Hematopoietic multipotent progenitor cell (in vitro differentiated cells): ENCODE measurements at regions not wholly inside any gene's neighbourhood (a gene's known extent, or its start where the extent isn't known, plus 50 kb on each side); places are given as distances from the start of the nearest gene placed in this dataset.
"Not testable (repeated sequence)": the region's sequence is repeated elsewhere in the genome, so short reads cannot be mapped to it uniquely, and the experiment has no call there.

ENCODE experiments used
- DNase-seq, 3 donors: peaks; one replicate each; pipeline ENCODE4 v3.0.0-alpha.2; 2011 to 2015; ENCODE audit warnings: low read depth in 2 of 3, low spot score in 2 of 3

DNA sequence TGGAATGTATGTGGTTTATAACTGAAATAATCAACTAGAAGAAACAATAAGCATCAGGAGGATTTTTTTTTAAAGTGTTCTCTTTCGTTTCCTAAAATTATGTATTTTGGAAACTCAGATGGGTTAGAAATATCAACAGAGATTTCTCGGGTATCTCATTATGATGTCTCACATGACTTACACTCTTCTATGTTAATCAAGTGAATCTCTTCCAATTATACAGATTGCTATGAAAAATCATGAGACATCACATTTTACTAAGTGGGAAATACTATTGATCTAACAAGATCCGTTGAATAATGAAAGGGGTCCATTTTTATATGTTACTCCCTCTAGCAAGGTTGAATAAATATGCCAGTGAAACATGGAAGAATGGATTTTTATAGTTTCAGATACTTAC is 54.7 kb upstream of the NRIP1 start:
- no peak for DNase-seq

DNA sequence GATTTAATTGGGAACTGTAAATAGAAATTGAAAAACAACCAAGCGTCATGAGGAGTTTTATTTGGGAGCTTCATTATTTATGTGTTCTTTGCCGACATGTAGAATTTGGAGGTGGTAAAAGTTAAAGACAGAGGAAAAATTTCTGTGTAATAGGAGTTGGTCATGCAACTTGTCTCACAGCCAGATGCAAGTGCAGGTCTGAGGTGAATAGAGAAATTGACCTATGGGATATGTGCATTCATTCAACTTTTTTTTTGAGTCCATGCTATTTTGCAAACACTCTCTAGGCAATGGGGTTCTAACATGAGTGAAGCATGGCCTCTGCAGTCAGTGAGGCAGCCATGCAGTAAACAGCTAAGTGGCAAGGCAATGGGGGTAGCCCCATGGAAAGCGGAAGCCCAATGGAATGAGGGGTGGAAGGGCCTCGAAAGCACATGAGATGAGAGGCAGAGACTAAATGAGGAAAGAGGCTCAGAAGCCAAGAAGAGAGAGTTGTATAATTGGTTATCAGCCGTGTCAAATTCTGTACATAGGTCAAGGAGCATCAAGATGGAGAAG is 56.4 kb upstream of the NRIP1 start:
- no peak for DNase-seq

DNA sequence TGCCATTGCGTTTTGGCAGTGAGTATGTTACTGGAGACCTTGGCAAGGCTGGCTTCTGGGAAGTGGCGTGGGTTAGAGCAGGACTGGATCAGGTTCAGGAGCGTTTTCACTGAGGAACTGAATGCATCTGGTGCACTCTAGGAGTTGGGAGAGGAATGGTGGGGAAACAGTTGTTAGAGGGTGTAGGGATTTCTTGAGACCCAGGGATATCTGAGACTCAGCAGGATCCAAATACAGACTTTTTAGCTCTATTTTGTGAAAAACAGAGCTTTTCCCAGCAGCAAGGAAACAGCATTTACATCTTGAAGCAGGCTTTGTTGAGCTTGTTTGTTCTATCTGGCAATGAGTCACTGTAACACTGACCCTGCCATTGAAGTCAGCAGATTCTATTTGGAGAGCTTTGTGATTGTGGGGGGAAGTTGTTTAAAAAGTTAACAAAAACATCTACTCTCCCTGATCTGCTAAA is 56.9 kb upstream of the NRIP1 start:
- DNase-seq = peak in 1 of 3 donors; percentile 42

DNA sequence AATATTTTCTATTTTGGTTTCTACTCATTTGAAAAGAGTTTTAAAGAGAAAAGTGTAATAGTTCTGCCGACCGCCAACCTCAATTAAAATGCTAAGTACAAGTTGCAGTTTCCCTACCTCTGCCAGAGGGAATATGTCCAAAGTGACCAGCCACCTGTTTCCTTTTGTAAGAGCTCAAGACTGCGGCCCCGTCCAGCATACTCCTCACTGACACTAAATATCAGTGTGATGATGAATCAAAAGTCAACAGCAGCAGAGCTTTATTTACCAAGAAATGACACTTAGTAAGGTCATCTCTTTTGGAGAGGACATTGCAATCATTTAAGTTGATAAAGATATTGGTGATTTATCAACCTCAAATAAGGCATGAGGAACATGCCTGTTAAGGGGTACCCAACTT is 57.4 kb upstream of the NRIP1 start:
- no peak for DNase-seq

DNA sequence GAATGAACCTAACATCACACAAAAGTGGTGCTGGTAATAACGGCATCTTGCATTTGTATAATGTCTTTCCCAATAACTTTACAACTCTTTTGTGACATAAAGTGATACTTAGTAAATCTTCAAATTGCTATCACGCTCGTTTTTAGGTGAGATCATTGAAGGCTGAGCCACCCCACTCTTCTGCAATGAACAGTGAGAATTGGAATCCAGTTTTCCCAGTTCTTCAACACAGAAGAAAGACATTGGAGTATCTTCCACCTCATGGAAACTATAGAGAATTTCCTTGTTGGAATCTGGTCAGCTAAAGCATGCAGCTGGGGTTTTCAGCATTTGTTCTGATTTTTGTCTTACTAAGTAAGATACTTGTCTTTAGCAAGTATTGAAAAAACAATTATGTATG is 59.9 kb upstream of the NRIP1 start:
- DNase-seq = no peak

DNA sequence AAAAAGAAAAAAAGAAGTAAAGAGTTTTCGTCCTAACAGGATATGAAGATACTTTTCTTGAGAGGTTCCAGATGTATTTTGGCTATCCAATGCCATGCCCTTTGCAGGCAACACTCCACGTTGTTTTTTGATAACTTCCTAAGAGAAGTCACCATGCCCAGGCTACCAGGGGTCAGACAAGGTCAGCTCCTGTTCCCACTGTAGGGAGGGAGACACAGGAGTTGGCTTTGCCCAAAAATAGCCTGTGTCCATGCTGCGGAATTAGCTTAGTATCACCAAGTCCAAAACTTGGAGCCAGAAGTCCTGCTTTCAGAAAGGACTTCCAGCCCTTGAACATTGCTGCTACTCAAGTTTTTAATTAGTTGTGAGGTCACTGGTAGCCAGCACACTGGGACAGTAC is 62.1 kb upstream of the NRIP1 start:
- no peak for DNase-seq

DNA sequence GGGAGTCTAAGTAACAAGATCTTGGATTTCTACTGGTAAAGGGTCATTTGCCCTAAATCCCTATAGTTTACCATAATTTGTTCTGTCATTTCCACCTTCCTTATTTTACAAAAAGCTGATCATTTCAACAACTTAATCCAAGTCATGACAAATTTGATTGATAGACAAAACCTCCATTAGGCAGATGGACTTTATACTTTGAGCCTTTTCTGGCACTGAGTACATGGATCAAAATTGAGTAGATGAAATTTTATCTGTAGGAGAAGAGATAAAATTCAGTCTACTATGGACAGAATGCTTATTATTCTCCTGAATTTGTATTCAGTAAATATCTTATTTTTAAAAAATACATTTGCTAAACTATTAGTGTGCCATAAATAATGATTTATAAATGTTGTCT is 62.6 kb upstream of the NRIP1 start:
- DNase-seq = no peak

DNA sequence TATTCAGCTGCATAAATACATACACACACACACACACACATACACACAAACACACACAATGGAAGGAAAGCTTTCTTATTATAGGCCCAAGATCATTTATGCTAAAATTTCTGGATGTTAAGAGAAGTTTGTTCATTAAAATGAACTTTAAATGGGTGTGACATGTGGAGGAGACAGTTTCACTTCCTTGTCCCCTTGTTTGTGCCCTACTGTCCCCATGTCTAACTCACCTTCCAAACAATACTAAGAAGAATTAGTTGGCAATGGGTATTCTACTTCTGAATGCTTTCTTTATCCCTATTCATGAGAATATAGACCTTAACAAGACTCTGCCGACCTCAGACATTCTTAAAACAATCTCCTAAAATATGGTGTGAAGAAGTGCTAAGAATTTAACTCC is 63.5 kb upstream of the NRIP1 start:
- no peak for DNase-seq

DNA sequence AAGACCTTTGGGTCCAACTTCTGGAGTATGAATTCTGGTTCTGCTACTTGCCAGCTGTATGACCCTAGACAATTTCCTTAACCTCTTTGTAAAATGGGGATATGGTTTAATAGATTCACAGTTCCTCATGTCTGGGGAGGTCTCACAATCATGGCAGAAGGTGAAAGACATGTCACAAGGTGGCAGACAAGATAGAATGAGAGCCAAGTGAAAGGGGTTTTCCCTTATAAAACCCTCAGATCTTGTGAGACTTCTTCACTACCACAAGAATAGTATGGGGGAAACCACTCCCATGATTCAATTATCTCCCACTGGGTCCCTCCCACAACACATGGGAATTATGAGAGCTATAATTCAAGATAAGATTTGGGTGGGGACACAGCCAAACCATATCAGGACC is 63.9 kb upstream of the NRIP1 start:
- not testable (repeated sequence) for DNase-seq

DNA sequence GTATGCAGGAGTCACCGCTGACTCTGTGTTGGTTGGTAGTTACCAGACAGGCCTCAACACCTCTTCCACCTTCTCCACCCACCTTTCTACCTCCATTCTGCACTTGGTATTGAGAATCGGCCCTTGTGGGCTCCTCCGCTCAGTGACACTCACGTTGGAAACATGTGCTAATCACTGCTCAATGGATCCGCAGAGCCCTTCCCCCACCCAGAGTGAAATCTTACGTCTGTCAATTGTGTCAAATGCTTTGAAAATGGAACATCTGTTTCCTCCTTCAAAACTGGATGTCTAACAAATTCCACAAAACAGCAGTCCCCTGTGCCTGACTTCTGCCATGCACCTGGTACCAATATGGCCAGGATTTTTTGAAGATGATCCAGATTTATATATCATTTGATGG is 65.5 kb upstream of the NRIP1 start:
- DNase-seq = peak in 1 of 3 donors; percentile 46

DNA sequence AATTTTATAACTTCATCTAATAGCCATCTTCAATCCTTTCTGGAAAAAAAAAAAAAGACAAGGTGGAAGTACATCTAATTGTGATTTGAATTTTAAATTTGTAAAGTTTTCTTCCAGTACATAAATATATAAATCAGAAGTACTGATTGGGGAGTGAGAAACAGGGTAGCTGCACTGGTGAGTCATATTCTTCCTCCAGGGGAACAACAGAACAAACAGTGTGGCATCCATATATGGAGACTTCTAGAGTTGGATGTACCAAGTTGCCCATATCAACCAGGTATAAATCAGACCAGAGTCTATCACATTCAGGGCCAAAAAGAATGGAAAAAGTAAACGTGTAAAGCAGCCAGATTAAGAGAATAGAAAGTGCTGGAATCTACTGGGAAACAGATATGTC is 66.0 kb upstream of the NRIP1 start:
- DNase-seq = no peak

DNA sequence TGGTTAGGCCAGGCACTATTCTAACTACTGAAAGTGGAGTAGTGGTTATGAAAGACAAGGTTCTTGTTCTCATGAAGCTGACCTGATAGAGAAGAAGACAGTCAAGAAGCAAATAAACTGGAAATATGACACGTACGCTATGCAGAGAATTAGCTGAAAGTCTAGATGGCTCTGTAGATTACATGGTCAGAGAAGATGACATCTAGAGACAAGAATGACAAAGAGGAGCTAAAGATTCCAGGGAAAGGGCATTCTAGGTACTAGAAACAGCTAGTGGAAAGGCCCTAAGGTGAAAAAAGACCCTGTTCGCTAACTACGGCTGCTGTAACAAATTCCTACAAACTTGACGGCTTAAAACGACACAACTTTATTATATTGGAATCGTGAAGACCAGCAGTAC is 68.0 kb upstream of the NRIP1 start:
- DNase-seq = no peak

DNA sequence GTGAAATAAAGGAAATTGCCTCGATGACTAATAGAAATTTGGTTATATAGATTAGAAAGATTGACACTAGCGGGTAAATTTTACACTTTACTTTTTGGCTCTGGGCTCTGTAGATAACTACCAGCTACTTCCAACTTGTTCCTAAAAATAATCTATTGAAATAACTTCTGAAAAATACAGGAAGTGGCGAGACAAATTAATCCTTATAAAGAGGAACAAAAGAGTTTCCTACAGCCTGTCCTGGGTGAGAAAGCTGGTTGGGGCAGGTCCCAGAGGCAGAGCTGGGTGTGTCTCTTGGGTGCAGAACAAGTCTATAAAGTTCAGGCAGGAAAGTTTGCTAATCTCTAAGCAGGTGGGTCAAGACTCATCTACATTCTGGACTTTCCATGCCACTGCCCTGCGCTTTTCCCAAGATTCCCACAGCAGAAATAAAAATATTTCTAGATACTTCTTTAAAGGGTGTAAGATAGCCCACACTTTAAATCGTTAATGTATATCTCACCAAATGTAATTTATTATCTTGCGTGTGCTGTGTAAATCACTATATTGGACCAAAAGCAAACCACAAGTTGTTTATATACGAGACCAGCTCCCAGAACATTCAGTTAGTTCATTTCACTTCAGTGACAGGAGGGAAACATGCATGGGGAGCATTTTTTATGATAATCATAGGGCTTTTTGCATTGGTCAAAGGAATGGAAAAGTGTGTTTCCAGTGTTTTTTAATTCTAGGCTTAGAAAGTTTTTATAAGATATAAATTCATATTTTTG is 70.1 kb upstream of the NRIP1 start:
- DNase-seq = peak in 2 of 3 donors; percentile 70 to 83

DNA sequence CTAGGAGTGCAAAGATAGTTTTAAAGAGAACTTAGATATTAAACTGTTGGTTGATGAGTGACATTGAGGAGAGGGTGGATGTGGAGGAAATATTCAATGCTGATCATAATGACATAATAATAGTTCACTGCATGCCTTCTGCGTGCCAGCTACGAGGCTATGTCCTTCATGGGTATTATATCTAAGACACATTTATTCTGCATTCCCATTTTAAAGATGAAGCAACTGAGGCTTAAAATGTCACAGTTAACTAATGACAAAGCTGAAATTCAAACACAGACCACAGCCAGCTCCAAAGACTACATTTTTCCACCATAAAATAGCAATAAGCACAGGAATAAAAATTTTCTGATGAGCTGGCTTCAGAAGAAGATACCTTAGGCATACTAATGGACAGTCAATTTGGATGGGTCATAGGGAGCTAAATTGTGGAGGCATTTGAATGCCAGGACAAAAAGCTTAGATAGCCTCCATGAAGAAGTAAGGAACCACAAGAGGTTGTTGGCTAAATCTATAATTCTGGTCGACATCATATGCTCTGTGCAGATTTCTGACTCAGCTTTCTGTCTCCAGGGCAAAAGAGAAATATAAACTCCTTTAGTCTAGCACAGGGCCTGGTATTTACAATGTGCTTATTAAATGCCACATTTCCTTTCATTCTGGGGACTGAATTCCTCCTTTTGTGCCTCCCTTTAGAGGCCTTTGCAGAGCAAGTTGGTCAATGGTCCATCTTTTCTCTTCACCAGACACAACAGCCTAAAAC is 71.2 kb upstream of the NRIP1 start:
- DNase-seq = peak in 1 of 3 donors; percentile 52

DNA sequence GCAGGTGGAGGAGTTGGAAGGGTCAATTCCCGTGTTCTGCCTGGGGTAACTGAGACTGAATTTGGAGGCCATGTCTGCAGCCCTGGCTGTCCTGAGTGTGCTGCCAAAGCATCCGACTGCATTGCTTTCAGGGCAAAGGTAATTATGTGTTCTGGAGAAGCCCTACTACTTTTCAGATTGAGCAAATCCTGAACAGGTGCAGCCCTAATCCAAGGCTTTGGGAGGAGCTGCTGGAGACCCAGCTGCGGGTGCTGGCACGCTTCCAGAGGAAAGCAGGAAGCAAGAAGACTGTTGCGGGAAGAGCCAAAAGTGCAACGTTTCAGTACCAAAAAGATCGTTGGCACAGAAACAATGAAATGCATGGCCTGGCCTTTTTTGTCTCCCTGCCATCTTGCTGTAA is 73.7 kb upstream of the NRIP1 start:
- peak in 2 of 3 donors; percentile 40 for DNase-seq

DNA sequence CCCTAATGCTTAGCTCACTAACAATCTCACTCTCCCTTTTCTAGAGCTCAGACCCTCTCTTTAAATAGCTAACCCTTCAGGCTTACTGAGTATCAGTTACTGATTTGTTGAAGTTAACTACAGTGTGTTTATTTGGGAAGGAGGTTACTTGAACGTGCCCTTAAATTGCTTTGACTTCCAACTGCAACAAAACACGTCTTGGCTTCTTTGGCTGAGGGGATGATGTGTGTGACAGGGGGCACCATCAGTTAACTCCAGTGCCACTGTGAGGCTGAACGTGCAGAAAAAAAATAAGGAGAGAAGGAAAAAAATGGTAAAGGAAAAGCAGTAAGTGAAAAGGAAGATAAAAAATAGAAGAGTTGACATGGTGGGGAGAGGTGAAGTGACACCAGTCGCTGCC is 75.1 kb upstream of the NRIP1 start:
- DNase-seq = no peak

DNA sequence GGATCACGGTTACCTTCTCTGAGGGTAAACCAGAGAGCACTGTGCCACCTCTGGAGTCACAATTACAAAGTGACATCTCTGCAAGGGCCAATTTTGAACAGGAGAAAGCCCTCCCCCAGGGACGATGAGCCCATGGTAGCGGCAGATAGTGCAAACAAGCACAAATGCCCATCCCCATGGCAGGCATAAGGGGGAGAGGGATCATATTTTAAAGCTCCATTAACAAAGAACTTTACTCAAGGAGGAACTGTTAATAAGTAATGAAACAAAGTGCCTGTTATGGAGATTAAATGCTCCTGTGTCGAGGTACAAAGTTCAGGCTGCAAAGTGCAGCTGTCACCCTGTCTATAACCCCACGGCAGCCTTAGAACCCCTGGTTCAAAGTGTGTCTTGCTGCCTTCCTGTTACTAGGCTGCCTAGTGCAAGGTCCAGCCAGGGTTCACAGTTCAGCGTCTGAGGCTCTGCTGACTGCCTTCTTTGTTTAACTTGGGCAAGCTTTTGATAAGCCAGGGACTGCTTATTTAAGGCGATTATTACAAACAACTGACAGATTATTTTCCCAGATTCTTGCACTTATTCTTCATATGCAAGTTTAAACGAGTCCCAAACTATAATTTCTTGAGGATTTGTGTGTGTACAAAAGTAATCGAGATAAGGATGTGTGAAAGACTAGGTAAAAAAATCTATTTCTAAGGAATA is 75.7 kb upstream of the NRIP1 start:
- no peak for DNase-seq

DNA sequence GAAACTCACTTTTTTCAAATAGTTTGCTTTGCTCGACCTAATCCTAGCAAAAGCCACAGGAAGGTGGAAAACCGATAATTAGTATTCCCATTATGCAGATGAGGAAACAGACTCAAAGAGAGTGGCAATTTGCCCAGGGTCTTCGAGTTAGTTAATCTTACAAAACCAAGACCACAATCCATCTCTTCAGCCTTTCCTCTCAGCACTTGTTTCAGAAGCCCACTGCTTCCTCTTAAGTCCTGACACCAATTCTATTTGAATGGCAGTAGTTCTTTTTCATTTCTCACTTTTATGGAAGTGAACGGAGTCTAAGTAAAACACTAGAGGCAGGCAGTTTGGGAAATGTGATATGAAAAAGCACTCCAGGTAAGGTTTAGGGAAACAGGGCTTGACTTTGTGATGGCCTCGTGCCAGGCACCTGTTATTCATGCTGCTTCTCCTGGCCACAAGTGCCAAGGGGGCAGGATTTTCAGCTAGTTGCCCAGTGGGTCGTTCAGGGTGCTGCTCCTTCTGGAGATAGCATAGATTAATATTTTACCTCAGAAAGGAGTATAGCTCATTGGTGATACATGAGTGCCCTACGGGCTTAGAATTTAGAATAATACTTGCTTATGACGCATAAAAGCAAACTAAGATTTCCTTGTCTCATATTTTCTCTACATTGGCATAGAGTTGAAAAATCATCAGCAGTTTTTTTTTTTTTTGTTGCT is 76.6 kb upstream of the NRIP1 start:
- DNase-seq = peak in 1 of 3 donors; percentile 82

DNA sequence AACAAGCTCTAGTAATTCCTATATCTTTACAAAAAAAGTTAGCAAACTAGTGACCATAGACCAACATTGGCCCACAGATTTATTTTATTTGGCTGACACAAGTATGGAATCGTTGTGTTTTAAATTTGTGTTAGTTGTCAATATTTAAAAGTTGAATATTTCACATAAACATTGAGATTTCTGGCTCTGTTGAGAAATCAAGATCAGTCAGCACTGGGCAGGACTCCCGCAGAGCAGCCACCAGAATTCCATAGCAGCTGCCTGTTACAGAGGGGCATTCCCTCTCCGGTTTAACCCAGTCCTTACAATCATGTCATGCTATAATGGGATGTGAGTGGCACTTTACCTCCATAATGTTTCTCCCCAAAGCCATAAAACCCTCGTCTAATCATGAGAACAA is 79.2 kb upstream of the NRIP1 start:
- no peak for DNase-seq

DNA sequence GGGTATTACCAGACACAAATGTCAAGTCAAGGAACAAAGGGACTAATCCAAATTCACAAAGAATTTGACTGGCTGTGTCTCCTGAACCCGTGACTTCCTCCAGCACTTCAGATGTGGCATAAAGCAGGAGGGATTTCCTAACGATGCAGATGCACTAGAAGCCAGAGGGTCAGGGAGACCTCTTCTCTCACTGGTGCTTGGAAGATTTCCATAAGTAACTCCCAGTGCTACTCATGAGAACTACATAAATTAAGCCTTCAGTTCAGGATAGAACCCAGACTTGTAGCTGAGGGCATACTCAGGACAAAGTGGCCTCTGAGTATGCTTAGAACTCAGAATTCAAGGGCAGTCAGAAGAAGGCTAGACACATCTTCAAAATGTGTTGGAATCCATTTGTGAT is 83.6 kb upstream of the NRIP1 start:
- no peak for DNase-seq
